OCI-LY7 (cell line): ENCODE measurements at regions not wholly inside any gene's neighbourhood (a gene's known extent, or its start where the extent isn't known, plus 50 kb on each side); places are given as distances from the start of the nearest gene placed in this dataset.
A peak's percentile ranks its signal among the peaks of the same experiment; 100 is the strongest.

Experiments
- BruUV-seq: library from RNA; stranded (reverse); fragments of 400-500 nt; replicated peaks from 2 replicates; lab custom pipeline; 2021; lab: Mats Ljungman, UMichigan
- CTCF ChIA-PET: fragments of 300-600 bp; sonication (Branson Sonifier 250); formaldehyde crosslinking; loops from one replicate; lab custom pipeline; 2022; ENCODE audit warnings: antibody characterized with exemption; ENCODE audit not compliant: unreplicated experiment; lab: Charles Lee
- POLR2A ChIA-PET: fragments of 300-600 bp; sonication (Branson Sonifier 250); formaldehyde crosslinking; loops from one replicate; lab custom pipeline; 2022; ENCODE audit warnings: antibody characterized with exemption; lab: Charles Lee
- DNase-seq: peaks from one replicate; pipeline ENCODE4 v3.0.0-alpha.2; 2015; ENCODE audit warnings: low spot score
- H2AFZ ChIP-seq: fragments of 200-600 bp; sonication (generic), shearing (Covaris generic); 2 replicates; pipeline ENCODE4 v1.6.1; 2014; ENCODE audit warnings: mild to moderate bottlenecking, antibody characterized with exemption, low read length, moderate library complexity
- H3K27ac ChIP-seq: fragments of 200-600 bp; sonication (generic); 2 replicates; pipeline ENCODE4 v1.5.1; 2014; ENCODE audit warnings: mixed run types, low read depth, mild to moderate bottlenecking, moderate library complexity, low read length, inconsistent platforms; ENCODE audit not compliant: poor library complexity, severe bottlenecking
- H3K36me3 ChIP-seq: fragments of 200-600 bp; sonication (generic); 2 replicates; pipeline ENCODE4 v1.6.1; 2014; ENCODE audit warnings: mild to moderate bottlenecking, antibody characterized with exemption, low read length, moderate library complexity, mixed read lengths; ENCODE audit not compliant: insufficient read depth
- H3K4me1 ChIP-seq: fragments of 200-600 bp; sonication (generic); 2 replicates; pipeline ENCODE4 v1.5.1; 2014; ENCODE audit warnings: mild to moderate bottlenecking, low read length; ENCODE audit not compliant: insufficient read depth, poor library complexity, severe bottlenecking
- H3K4me2 ChIP-seq: fragments of 200-600 bp; sonication (generic); 2 replicates; pipeline ENCODE4 v1.6.1; 2014; ENCODE audit warnings: mild to moderate bottlenecking, low read length
- H3K4me3 ChIP-seq: fragments of 200-600 bp; sonication (generic); 2 replicates; pipeline ENCODE4 v1.5.1; 2014; ENCODE audit warnings: mild to moderate bottlenecking, low read depth, low read length; ENCODE audit not compliant: poor library complexity, severe bottlenecking
- H3K79me2 ChIP-seq: fragments of 200-600 bp; sonication (generic); 2 replicates; pipeline ENCODE4 v1.6.1; 2016; ENCODE audit warnings: low read depth, mild to moderate bottlenecking, low read length, moderate library complexity, mixed read lengths; ENCODE audit not compliant: insufficient read depth
- H3K9me2 ChIP-seq: fragments of 200-600 bp; sonication (generic); 2 replicates; pipeline ENCODE4 v1.6.1; 2016; ENCODE audit warnings: mild to moderate bottlenecking, low read length, mixed read lengths; ENCODE audit not compliant: insufficient read depth
- H3K9me3 ChIP-seq: fragments of 200-600 bp; sonication (generic); 2 replicates; pipeline ENCODE4 v1.6.1; 2014; ENCODE audit warnings: mild to moderate bottlenecking, mixed run types, low read length, mixed read lengths
- H4K20me1 ChIP-seq: fragments of 200-600 bp; sonication (generic); 2 replicates; pipeline ENCODE4 v1.6.1; 2014; ENCODE audit warnings: mild to moderate bottlenecking, antibody characterized with exemption, low read length, moderate library complexity, mixed read lengths; ENCODE audit not compliant: insufficient read depth
- EZH2phosphoT487 ChIP-seq: fragments of 200-600 bp; sonication (generic); IDR thresholded peaks from 2 replicates; pipeline ENCODE4 v1.6.1; 2018; ENCODE audit warnings: low read depth, borderline replicate concordance, mild to moderate bottlenecking, mixed run types, antibody characterized with exemption, low read length, moderate library complexity, mixed read lengths
- intact Hi-C: fragments of 100-400 bp; cut with micrococcal nuclease; formaldehyde crosslinking; loops from one replicate; pipeline ENCODE4 v1.10.0; 2022; ENCODE audit not compliant: unreplicated experiment
- TF ChIP-seq, protein P1 (sequence below): fragments of 200-600 bp; sonication (generic); conservative IDR thresholded peaks from 2 replicates; pipeline ENCODE4 v1.5.1; 2014; ENCODE audit warnings: mild to moderate bottlenecking, antibody characterized with exemption, low read length, moderate library complexity, mixed read lengths

DNA sequence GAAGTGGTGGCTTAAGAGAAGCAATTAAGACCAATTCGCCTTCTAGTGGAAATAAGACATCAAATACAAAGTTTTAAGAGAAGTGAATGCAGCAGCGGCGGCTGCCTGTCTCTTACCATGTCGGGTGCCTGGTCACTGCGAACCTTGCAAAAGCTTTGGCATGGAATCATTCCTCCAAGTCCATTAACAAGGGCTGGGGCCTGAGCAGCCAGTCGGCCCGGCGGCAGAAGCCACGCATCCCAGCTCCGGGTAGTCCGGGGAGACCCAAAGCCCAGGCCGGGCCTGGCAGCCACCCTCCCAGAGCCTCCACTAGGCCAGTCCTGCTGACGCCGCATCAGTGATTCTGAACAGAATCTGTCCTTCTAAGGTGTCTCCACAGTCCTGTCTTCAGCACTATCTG, 321.0 kb downstream of the TMEM121 start:
- Histone ChIP-seq H3K36me3 (peaks cover 45% of the 10 kb centered on the region), H3K4me3 (no peak overlapping the region), H3K79me2 (no peaks in the 10 kb centered on the region), H4K20me1 (no peaks in the 10 kb centered on the region), H3K9me2 (no peaks in the 10 kb centered on the region), H3K9me3 (no peaks in the 10 kb centered on the region), H3K27ac (peak overlapping the region; percentile 47), H2AFZ (no peak overlapping the region), H3K4me1 (no peaks in the 10 kb centered on the region), H3K4me2 (no peak overlapping the region)
- intact Hi-C loops = no loop called here
- no peak for DNase-seq
- POLR2A ChIA-PET = no interaction called here
- BruUV-seq = no TSS peak
- no peak for TF ChIP-seq EZH2phosphoT487
- TF ChIP-seq, protein P1, sequence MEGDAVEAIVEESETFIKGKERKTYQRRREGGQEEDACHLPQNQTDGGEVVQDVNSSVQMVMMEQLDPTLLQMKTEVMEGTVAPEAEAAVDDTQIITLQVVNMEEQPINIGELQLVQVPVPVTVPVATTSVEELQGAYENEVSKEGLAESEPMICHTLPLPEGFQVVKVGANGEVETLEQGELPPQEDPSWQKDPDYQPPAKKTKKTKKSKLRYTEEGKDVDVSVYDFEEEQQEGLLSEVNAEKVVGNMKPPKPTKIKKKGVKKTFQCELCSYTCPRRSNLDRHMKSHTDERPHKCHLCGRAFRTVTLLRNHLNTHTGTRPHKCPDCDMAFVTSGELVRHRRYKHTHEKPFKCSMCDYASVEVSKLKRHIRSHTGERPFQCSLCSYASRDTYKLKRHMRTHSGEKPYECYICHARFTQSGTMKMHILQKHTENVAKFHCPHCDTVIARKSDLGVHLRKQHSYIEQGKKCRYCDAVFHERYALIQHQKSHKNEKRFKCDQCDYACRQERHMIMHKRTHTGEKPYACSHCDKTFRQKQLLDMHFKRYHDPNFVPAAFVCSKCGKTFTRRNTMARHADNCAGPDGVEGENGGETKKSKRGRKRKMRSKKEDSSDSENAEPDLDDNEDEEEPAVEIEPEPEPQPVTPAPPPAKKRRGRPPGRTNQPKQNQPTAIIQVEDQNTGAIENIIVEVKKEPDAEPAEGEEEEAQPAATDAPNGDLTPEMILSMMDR = no peak
- CTCF ChIA-PET = no interaction called here

DNA sequence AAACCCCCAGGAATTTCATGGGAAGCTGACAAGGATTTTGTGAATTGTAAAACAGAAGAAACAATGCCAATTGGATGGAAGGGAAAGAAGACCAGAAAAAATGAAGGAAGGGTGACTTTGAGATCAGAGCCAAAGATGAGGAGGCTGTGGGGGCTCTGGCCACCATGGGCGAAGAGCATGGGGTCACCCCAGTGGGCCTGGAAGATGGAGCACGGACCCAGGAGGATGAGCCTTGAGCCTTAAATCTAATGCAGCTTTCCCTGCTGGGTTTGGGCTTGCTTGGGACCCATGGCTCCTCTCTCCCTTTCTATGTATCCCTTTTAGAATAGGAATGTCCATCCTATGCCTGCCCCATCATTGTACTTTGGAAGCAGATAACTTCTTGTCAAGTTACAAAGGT, 322.2 kb downstream of the TMEM121 start:
- TF ChIP-seq, protein P1 = no peak
- Histone ChIP-seq H3K27ac (peak overlapping the region; percentile 47), H3K9me3 (no peaks in the 10 kb centered on the region), H4K20me1 (no peaks in the 10 kb centered on the region), H2AFZ (no peak overlapping the region), H3K36me3 (peaks cover 48% of the 10 kb centered on the region), H3K79me2 (no peaks in the 10 kb centered on the region), H3K4me2 (no peak overlapping the region), H3K9me2 (no peaks in the 10 kb centered on the region), H3K4me1 (peaks cover 8% of the 10 kb centered on the region), H3K4me3 (no peak overlapping the region)
- peak; percentile 19 for DNase-seq
- ChIA-PET CTCF (no interaction called here), POLR2A (interaction anchor here (0.6 kb wide), 1 partner anchor 345 kb away, joined by 3 read pairs; no protein-coding TSS in a partner anchor)
- no TSS peak for BruUV-seq
- intact Hi-C loops = no loop called here

DNA sequence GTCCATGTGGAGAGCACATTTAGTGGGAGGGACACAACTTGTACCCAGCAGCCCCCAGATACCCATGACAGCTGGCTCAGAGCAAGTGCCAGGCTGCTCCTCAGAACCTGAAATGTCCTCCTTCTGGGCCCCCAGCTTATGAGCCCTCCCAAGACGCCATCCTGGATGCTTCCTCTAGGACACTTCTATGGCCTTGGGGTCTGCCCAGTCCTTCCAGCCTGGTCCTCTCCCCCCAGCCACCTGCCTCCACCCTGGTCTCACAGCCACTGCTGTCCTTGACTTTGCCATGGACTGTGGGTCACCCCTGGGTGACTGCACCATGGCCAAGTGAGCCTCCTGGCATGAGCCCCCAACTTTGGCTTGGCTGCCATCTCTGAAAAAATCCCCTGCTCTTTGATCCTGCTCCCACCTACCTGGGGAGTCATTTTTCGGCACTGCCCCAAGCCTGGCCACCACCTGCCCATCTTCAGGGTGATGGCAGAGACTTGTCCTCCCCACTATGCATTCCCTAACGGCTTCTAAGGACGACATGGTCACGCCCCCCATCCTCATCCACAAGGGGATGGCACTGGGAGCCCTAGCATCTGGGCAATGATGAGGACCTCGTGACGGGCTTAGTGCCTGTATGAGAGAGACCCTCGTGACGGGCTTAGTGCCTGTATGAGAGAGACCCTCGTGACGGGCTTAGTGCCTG, 323.7 kb downstream of the TMEM121 start:
- peak overlapping the region; percentile 96 for H3K27ac ChIP-seq
- no peak overlapping the region for H3K4me2 ChIP-seq
- POLR2A ChIA-PET = no interaction called here
- intact Hi-C loops = no loop called here
- no peaks in the 10 kb centered on the region for H3K9me2 ChIP-seq
- H3K36me3 ChIP-seq = peaks cover 49% of the 10 kb centered on the region
- H3K4me3 ChIP-seq = no peak overlapping the region
- no peaks in the 10 kb centered on the region for H3K9me3 ChIP-seq
- no peaks in the 10 kb centered on the region for H3K79me2 ChIP-seq
- H4K20me1 ChIP-seq = no peaks in the 10 kb centered on the region
- H2AFZ ChIP-seq = no peak overlapping the region
- BruUV-seq = no TSS peak
- peaks cover 23% of the 10 kb centered on the region for H3K4me1 ChIP-seq
- DNase-seq = peak; percentile 67
- CTCF ChIA-PET = no interaction called here
- no peak for TF ChIP-seq EZH2phosphoT487
- TF ChIP-seq, protein P1 = no peak
